HG02798 (cell line): ENCODE measurements at regions not wholly inside any gene's neighbourhood (a gene's known extent, or its start where the extent isn't known, plus 50 kb on each side); places are given as distances from the start of the nearest gene placed in this dataset.
"Not testable (repeated sequence)": the region's sequence is repeated elsewhere in the genome, so short reads cannot be mapped to it uniquely, and the experiment has no call there.

Experiments used
- ATAC-seq: cut with Tn5 transposase; IDR thresholded peaks from one replicate; pipeline ENCODE4 v1.9.1; 2021; ENCODE audit warnings: mild to moderate bottlenecking; ENCODE audit not compliant: unreplicated experiment, poor library complexity

DNA sequence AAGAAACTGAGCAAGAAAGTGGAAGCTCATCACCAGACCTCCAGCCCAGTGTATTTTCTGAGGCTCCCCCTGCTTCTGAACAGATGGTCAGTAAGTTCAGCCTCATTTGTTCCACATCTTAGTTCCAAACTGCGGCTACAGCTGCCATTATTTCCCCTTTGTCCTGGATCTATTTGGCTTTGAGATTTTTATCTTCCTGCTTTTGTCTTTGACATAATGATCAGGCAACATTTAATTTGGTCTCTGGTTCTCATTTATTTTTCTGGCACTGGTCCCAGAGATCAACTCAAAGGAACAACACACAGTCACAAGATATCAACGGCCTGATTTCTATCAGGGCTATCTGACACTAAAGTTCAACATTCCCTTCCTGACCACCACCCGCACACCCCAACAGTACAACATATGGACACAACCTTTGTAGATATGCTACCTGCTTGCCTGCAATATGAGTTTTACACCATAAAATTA lies 137.5 kb downstream of the FAM76B start:
- no peak for ATAC-seq

GRCh38 chr11:95650276-95650675 lies 139.3 kb downstream of the FAM76B start:
- ATAC-seq = no peak

DNA sequence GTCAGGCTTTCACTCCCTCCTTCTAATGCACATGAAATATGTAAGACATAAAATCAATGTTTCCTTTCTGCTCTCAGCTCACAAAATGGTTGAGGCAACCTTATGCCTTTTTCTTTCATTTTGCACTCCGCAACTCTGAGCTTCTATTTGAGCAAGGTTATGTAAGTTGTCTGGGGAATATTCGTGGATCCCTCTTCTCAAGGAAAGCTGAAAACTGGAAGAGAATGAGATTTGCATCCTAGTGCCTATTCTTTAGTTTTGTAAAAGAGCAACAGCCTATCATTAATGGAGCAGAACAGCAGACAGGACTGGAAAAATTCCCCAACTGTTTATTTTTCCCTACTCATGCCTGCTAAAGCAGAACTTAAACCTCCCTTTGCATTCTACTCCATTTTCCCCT lies 141.7 kb downstream of the FAM76B start:
- ATAC-seq = no peak

DNA sequence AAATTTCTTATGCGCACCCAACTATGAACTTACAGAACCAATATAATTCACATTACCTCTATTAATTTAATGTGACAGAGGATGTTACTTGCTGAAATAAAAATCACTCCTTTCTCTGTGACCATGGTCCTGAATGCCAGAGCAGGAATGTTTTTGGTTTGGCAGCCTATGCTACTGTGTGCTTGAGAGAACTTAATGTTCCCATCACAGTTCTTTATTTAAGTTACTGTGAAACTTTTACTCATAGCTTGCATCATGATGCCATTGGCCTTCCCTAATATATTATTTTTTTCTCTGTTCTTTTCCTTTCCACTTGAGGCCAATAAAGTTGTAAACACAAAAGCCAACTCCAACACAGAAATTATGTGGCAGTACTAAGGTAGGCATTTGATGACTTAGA lies 142.2 kb downstream of the FAM76B start:
- no peak for ATAC-seq

DNA sequence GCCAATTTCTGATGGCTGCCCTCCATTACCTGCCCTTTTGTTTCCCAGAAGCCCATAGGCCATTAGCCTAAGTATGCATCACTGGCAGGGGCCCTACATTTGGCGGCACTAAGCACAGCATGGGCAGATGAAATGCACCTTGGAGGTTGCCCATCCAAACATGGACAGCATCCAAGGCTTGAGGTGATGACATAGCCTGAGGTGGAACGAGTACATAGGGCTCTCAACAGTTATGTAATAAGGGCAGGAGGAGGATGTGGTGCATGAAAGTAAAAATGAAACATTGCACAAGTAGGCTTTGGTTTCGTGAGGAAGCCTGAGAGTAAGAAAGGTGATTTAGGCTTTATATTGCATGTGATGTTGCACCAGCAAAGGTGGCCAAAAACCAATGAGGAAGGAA lies 148.1 kb downstream of the FAM76B start:
- ATAC-seq = peak; percentile 100

GRCh38 chr11:95638501-95638900 lies 151.1 kb downstream of the FAM76B start:
- no peak for ATAC-seq

- ATAC-seq = no peak
Measured at GRCh38 chr11:95625164-95625900, 164.2 kb downstream of the FAM76B start.

GRCh38 chr11:95616256-95616804 lies 173.3 kb downstream of the FAM76B start:
- ATAC-seq = no peak

GRCh38 chr11:95611827-95612226 lies 177.8 kb downstream of the FAM76B start:
- ATAC-seq = no peak

DNA sequence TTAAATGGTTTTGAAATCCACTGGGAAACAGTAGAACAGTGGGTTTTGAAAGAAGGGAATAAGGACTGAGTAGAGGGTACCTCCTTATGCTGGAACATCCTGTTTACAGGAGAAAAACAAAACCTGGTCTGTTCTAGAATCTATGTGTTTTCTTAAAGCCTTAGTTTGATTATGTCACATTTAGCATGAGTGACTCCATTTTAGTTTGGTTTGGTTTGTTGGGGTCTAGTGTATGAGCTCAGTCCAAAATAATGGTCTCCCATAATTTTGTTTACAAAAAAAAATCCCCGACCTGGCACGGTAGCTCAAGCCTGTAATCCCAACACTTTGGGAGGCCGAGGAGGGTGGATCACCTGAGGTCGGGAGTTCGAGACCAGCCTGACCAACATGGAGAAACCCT lies 179.4 kb downstream of the FAM76B start:
- not testable (repeated sequence) for ATAC-seq

DNA sequence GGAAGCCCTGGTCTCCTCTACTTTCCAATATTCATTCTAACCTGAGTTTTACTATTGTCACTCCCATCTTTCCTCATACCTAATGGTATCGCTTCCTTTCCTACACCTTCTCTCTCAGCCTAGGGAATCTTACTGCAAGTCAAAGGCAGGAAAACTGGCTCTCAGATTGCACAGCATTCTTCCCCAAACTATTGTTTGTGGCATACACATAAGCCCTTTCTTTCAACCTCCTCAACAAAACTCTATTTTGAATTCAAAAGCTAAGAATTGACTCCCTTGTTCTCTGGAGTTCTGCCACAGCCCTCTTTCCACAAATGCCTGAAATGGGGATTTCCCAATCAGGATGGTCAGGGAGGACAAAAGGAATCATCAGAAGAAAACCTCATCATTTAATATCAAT lies 181.5 kb downstream of the FAM76B start:
- no peak for ATAC-seq

DNA sequence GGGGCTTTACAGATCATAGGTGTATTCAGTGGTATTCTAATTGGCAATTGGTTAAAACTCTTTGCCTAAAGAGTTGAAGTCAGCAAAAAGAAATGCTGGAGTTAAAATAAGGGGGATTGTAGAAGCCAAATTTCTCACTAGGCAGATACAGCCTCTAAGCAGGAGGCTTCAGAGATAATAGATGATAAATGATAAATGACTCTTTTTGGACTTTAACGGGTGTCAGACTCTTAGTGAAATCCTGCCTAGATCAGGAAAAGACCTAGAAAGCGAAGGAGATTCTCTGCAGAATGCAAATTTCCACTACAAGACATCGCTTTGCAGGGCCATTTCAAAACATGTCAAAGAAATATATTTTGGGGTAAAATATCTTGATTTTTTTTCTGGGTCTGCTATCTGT lies 182.8 kb downstream of the FAM76B start:
- no peak for ATAC-seq

GRCh38 chr11:95605271-95605940 lies 184.2 kb downstream of the FAM76B start:
- no peak for ATAC-seq

GRCh38 chr11:95599959-95600586 lies 189.5 kb downstream of the FAM76B start:
- ATAC-seq = no peak

GRCh38 chr11:95595973-95596489 lies 193.6 kb downstream of the FAM76B start:
- no peak for ATAC-seq

DNA sequence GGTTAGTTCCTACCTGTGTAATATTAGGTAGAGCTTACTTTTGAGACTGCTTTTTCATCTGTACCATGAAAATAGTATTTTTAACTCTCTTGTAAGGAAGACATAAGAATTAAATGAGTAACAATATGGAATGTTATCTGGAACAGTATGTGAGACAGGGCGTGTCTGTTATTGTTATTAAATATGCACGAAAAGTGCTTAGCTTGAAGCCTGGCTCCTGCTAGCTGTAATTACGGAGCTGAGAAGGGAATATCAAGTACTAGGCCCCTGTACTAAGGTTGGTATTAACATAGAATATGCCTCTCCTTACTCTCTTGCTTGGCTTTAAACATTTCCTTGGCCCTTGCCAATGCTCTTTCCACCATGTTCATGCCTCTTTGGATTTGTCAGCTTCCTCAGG lies 194.0 kb downstream of the FAM76B start:
- no peak for ATAC-seq

DNA sequence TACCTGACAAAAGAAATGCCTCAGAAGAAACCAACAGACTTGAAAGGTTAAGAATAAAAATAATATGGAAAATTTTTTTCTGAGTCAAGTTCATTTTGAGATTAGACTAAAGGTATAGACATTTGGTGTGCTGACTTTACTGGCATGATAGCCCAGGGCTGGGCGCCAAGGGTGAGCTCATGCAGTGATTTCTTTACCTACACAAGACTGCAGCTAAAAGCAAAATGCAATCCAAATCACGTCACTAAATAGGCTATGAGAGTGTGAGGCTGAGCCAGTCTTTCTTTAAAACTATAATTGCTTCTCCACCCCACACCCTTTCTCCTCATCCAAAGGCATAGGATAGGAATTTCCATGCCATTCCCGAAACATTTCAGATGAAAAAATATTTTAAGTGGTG lies 196.5 kb downstream of the FAM76B start:
- ATAC-seq = no peak

DNA sequence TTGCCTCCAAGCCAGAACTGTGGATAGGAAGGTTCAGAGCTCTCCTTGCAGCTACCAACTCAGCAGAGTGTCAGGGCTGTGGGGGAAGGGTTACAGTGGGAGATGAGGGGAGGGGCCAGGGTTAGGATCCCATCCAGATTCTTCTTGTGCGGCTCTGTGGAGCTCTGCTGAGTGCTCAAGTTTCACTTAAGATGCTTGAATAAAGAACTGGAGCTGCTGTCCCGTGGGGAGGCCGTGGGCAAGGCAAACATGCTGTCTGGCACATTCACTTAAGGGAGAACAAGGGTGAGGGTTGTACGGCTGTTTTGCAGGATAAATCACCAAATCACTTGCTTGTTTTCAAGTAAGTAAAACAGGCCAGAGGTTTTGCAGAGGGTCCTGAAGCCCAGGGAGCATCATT lies 197.1 kb downstream of the FAM76B start:
- no peak for ATAC-seq

DNA sequence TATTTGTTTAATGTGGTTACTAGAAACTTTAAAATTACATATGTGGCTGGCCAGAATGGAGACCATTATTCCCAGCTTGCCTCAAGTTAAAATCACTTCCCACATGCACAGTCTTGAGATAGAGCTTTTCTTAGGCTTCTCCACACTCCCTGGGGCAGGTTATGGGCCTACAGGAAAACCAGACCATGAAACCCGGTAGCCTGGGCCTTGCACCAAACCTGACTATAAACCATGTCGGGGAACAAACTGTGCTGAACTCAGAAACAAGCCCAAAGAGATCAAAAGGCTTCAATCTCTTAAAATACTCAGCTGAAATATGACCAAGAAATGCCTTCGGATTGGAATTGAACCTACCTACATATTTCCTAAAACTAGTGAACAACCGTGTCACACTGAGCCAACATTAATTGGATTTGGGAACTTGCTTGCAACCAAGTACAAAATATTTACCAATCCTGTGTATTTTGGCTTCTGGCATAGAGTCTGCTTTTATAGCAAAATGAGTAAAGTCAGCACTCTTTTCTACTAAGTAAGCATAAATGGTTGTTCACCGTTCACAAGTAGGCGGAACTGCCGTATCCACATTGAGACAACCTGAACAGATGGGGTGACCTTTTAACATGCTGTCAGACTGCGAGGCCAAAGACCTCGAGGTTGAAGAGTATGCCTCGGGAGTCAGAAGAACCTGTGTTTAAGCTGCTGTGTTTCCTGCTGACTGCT lies 199.5 kb downstream of the FAM76B start:
- no peak for ATAC-seq

DNA sequence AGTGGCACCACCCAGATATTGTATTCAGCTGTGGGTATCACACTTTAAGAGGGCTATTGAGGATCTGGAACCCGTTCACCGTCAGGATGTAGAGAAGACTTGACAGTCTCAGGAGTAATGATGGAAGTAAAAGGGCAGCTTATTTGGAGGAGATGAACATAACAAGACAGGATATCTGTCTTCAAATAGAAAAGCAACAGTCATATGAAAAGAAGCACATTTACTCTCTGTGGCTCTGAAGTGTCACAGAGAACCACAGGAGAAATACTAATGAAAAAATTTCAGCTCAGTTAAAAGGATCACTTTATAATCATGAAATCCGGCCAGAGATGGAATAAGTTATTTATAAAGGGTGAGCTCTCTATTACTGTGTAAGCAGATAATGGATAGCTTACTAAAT lies 200.8 kb downstream of the FAM76B start:
- no peak for ATAC-seq
